H4 (cell line): ENCODE measurements at regions not wholly inside any gene's neighbourhood (a gene's known extent, or its start where the extent isn't known, plus 50 kb on each side); places are given as distances from the start of the nearest gene placed in this dataset.

Experiments used
- DNase-seq: peaks from one replicate; pipeline ENCODE4 v3.0.0-alpha.2; 2015; ENCODE audit warnings: low spot score

- DNase-seq: no peak
These were observed 434.8 kb upstream of the THBS1 start for GRCh38 chr15:39145854-39146625.

GRCh38 chr15:39149636-39150150 is 431.2 kb upstream of the THBS1 start:
- DNase-seq: no peak

- no peak for DNase-seq
These were observed 429.3 kb upstream of the THBS1 start for GRCh38 chr15:39151545-39151944.

GRCh38 chr15:39153058-39153714 is 427.7 kb upstream of the THBS1 start:
- DNase-seq: no peak

DNA sequence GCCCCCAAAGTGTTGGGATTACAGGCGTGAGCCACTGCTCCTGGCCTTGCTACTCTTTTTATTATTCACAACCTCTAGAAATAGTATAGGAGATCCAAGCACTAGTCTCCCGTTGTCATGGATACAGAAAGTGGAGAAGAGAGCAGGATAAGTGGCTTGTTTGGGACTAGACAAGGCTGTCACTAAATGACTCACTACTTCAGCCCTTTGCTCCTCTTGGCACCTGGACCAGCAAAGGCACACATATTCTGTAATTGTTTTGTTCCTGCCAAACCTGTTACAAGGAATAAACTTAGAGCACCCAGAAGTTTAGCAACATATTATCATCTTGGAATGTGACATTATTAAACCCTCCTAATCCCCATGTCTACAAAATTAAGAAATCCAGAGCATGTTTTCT is 427.2 kb upstream of the THBS1 start:
- no peak for DNase-seq

GRCh38 chr15:39154227-39154638 is 426.6 kb upstream of the THBS1 start:
- no peak for DNase-seq

GRCh38 chr15:39154776-39155175 is 426.1 kb upstream of the THBS1 start:
- no peak for DNase-seq

- DNase-seq: no peak
These were observed 424.7 kb upstream of the THBS1 start for GRCh38 chr15:39156166-39156565.

DNA sequence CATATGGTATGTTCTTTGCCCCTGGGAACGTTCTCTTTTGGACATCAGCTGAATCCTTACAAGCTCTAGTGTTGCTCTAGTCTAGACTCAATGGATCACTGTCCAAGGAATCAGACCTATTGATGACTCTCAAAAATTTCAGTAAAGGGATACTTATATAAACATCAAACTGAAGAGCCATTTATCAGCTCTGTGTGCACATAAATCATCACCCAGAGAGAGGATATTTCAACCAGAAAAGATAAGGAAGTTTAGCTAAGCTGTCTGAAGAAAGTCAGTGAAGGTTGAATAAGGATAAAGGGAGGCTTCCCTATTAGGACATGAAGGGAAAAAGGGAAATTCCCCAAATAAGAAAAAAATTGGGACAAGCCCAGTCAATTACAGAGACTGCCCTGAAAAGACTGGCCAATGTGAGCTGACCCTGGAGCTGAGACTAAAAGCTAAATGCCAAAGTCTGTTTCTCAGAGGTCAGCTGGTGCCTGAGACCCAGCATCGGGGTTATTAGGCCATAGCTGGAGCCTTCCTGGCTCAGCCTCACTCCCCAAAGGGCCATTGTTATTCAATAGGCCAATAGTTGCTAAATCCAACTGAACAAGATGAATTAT is 424.1 kb upstream of the THBS1 start:
- DNase-seq: no peak

DNA sequence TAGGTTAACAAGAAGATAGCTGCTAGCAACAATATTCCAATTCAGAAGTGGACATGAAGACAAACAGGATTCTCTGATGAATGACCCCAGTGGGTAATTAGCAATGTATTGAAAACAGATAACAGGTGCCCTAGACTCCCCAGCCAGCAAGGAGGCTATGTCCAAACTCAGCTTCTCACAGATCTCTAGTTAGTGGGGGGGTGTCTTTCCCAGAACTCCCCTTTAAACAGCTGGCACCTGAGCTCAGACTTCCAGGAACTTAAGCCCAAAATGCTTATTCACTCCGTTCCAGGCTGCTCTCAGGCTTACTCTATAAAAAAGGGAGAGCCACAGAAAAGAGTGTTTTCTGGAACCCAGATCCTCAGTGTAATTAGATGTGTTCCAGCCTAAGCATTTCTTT is 423.0 kb upstream of the THBS1 start:
- DNase-seq: no peak

DNA sequence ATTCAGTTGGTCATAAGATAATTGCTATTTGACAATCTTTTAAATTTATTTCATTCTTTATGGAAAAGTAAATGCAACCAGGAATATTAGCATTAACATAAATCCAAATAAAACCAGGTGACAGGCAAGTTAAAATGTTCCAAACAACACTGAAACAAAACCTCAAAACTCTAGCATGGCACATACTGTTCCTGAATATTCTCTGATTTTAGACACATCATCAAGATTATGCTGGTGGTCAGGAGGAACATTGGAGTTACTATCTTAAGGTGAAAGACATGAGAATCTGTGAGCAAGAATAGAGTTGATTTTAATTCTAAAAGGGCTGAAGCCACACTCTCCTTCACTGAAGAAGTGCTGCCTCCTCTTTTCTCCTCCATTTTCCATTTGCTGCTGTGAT is 421.0 kb upstream of the THBS1 start:
- no peak for DNase-seq

GRCh38 chr15:39161096-39161495 is 419.8 kb upstream of the THBS1 start:
- no peak for DNase-seq

DNA sequence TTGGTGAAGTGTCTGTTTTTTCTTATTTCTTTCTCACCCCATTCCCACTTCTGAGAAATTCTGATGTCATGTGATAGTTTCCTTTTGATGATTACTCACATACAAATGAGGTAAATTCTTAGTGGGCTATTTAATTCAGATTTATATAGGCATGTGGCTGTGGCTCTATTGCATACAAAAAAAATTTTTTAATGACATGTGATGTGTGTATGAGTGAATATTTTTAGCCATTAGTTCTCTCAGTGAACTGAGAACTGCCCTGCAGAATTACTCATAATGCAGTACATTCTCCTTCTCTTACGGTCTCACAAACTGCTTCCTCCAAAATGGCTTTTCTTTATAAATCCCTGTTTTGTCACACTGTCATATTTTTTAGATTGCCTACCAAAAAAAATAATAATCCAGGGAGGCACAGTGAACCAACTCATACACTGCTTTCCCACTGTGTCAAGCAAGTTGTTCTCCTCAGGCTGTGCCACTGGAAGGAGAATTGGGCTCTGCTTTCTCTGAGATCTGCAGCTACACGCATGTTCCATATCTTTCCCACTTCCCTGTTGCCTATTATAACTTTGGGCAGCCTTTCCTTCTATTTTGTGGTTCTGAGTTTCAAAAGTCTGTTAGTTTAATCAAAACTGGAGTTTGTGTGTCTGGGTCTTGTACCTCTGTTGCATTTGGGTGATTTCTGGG is 415.7 kb upstream of the THBS1 start:
- no peak for DNase-seq

- no peak for DNase-seq
These were observed 413.5 kb upstream of the THBS1 start for GRCh38 chr15:39167164-39168058.

- peak; percentile 97 for DNase-seq
These were observed 408.9 kb upstream of the THBS1 start for GRCh38 chr15:39171944-39172368.

GRCh38 chr15:39172380-39173281 is 408.2 kb upstream of the THBS1 start:
- DNase-seq: peak; percentile 71

GRCh38 chr15:39173426-39173825 is 407.5 kb upstream of the THBS1 start:
- DNase-seq: no peak

GRCh38 chr15:39174332-39174731 is 406.5 kb upstream of the THBS1 start:
- no peak for DNase-seq

GRCh38 chr15:39176030-39176429 is 404.8 kb upstream of the THBS1 start:
- no peak for DNase-seq

- no peak for DNase-seq
These were observed 403.3 kb upstream of the THBS1 start for GRCh38 chr15:39177561-39177960.
